NCI-H2227 (cell line): ENCODE measurements at regions not wholly inside any gene's neighbourhood (a gene's known extent, or its start where the extent isn't known, plus 50 kb on each side); places are given as distances from the start of the nearest gene placed in this dataset.
"Not testable (repeated sequence)": the region's sequence is repeated elsewhere in the genome, so short reads cannot be mapped to it uniquely, and the experiment has no call there.

Source experiments
- DNase-seq: peaks from one replicate; lab custom pipeline; 2025; ENCODE audit not compliant: unreplicated experiment; lab: John Stamatoyannopoulos, UW

DNA sequence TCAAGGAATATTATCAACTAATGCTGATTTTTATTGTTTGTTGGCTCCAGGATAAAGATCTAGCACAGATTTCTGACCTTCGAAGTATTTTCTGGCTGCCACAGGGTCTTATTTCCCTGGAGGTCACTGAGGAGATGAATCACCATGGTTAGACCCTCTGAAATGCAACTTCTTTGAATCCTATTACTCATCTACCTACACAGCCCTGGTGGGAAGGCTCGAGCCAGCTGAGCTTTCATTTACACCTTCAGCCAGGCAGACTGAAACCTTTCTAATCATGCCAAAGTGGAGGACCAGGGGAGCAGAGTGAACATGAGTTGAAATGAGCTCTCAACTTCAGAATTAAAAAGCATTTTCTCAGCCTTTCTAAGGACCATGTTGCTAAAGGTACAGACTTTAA is 130.5 kb downstream of the SMIM20 start:
- no peak for DNase-seq

GRCh38 chr4:26044983-26045382 is 131.0 kb downstream of the SMIM20 start:
- DNase-seq: no peak

DNA sequence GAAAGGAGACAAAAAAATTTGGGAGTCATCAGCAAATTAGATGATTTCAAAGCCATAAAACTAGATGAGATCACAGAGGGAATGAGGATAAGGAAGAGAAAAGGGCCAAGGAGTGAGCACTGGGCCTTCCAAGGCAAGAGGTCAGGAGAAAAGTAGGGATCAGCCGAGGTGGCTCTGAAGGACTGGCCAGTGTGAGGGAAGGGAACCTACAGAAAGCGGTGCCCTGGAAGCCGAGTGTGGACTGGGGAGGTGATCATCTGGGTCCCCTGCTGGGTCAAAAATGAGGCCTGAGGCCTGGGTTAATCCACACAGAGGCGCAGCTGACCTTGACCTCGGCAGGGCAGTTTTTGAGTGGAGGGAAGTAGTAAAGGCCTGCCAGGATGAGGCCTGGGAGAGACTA is 133.8 kb downstream of the SMIM20 start:
- DNase-seq: no peak

GRCh38 chr4:26048378-26048882 is 134.4 kb downstream of the SMIM20 start:
- no peak for DNase-seq

GRCh38 chr4:26048950-26049349 is 134.9 kb downstream of the SMIM20 start:
- no peak for DNase-seq

DNA sequence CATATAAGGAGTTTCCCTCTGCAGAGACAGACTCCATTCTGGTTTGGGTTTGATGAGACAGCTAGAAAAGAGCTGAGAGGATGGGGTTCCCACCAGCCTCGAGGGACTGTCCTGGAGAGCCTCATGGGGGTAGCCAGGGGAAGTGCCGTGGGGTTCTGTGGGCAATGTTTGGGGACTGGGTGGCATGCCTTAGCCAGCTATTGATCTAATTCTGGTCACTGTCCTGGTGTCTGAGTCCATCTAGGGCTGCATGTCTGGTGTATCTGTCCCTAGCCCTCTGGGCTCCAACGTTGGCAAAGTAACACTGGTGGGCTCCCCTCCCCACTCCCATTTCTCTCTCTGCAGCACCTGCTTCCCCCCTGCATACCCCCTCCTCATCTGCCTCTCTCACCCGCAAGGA is 135.4 kb downstream of the SMIM20 start:
- DNase-seq: no peak

DNA sequence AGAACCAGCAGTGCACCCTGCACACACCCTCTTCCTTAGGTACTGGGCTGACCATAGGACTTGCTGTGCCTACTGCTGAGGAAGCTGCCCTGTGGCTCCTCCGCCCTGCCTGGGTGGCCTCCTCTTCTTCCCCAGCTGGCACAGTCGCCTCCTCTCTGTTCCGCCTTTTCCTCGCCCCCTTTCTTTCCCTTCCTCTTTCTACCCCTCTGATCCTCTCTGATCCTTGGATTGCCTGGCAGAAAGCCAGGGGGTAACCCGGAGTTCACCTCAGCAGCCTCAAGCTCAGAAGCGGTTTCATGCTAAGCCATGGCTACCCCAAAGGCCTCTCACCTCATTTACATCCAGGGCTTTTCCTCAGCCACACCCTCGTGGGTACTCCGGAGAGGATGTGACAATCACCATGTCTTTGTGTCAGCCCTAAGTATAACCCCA is 136.2 kb downstream of the SMIM20 start:
- DNase-seq: no peak

GRCh38 chr4:26050671-26051070 is 136.7 kb downstream of the SMIM20 start:
- no peak for DNase-seq

GRCh38 chr4:26051240-26051639 is 137.2 kb downstream of the SMIM20 start:
- no peak for DNase-seq

- DNase-seq: no peak
Observed at GRCh38 chr4:26052663-26053541, 138.9 kb downstream of the SMIM20 start.

DNA sequence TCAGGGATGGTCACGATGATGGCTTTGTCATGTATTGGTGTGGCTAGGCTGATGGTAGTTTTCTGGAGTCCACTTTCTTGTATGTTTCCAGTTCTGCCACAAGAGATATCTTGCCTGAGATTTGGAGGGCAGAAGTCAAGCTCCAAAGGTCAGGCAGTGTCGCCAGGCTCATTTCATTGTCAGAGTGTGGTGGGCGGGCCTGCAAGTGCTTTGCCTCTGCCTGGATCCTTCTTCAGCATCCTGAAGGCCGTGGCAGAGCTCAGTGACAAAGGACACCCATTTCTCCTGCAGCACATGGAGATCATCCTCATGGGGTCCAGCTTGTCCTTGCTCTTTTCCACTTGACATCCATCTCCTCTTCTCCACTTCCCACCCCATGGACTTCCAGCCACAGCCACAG is 139.7 kb downstream of the SMIM20 start:
- no peak for DNase-seq

GRCh38 chr4:26055855-26056254 is 141.8 kb downstream of the SMIM20 start:
- DNase-seq: no peak

DNA sequence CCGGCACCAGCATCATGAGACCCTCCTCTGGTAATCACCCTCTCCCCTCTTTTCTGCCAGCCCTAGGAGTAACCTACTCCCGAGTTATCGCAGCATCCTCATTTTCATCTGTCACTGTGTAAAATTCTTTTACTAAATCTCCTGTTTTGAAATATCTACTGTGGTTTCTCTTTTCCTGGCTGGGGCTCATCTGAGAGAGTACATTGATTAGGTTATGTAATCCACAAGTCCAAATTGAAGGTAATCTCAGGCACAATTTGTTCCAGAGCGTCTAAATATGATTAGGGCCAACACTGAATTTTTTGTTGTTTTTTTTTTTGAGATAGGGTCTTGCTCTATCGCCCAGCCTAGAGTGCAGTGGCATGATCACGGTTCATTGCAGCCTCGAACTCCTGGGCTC is 142.4 kb downstream of the SMIM20 start:
- DNase-seq: no peak

GRCh38 chr4:26057839-26058238 is 143.8 kb downstream of the SMIM20 start:
- DNase-seq: not testable (repeated sequence)

DNA sequence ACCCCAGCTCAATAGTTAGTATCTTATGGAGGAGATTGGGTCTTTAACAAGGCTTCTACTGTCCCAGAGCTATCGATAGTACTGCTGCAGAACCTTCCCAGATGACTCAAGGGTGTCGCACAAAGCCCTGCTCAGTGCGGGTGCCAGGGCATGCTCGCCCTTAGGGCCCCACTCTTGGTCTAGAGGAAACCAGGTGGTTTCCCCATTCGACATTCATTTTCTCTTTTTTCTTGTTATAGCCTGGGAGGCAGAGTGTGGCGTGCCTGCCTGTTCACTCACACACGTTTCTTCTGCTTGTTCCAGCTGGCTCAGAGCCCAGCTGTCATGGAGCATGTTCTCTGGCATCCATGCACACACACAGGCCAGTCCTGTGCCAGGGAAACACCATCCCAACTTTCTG is 144.5 kb downstream of the SMIM20 start:
- DNase-seq: no peak

DNA sequence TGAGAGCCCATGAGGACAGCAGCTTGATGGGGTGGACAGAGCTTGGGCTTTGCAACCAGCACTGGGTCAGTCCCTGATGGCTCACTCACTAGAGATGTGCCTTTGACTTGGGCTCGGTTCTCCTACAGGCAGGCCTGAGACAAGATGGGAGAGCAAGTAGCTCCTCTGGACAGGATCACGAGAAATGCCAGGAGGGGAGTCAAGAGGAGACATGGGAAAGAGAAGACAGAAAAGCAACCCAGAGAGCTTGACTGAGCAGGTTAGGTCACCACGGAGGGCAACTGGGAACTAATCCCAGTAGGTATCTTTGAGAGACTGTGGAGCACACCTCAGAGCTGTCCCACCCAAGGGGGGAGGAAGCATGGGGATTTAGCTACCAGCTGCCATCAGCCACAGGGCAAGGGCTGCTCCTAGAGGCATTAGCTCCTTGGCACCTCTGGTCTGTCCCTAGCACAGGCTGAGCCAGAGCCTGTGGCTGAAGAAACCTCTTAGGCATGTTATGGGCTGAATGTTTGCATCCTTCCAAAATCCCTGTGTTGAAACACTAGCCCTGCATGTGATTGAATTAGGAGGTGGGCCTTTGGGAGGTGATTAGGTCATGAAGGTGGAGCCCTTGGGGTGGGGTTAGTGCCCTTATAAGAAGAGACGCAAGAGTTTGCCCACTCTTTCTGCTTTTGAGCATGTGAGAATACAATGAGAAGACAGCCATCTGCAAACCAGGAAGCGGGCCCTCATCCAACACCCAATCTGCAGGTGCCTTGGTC is 145.6 kb downstream of the SMIM20 start:
- no peak for DNase-seq

DNA sequence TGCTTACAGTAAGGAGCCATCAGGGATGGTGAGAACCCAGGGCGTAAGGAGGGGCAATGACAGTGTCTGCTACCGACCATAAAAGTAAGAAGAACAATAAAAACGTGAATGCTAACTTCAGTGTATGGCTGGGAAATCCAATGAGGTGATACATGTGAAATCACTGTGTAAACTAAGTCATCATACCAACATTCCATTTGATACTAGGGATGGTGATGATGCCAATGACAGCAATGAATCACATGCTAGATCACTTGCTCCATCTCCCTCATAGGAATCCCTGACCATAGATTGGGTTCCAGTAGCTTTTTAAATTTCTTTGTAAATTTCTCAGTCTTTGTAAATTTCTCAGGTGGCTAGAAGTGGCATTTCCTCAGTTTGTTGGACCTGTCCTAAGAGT is 146.3 kb downstream of the SMIM20 start:
- DNase-seq: no peak

GRCh38 chr4:26061248-26061986 is 147.4 kb downstream of the SMIM20 start:
- no peak for DNase-seq

DNA sequence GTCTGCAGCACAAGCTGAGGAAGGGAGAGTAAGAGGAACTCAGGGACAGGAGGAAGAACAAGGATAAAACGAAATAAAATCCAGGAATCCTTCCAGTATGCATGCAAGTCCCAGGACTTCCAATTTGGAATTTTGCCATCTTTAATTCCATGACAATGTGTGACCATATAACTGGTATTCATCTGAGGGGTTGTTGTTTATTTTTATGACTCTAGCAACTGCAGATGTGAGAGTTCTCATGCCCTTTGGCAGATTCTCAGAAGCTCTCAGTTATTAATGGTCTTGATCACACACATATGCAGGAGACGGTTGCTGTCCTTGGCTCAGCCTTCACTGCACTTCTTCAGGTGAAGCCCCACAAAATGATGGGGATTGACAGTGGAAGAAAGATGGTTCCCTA is 148.2 kb downstream of the SMIM20 start:
- DNase-seq: no peak

DNA sequence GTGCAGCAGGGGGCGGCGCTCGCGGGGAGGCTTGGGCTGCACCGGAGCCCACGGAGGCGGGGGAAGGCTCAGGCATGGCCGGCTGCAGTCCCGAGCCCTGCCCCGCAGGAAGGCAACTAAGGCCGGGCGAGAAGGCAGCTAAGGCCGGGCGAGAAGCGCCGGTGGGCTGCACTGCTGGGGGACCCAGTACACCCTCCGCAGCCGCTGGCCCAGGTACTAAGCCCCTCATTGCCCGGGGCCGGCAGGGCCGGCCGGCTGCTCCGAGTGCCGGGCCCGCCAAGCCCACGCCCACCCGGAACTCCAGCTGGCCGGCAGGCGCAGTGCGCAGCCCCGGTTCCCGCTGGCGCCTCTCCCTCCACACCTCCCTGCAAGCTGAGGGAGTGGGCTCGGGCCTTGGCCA is 150.0 kb downstream of the SMIM20 start:
- DNase-seq: not testable (repeated sequence)

GRCh38 chr4:26065833-26066232 is 151.8 kb downstream of the SMIM20 start:
- DNase-seq: no peak
